Hepatocyte (in vitro differentiated cells): ENCODE measurements at regions not wholly inside any gene's neighbourhood (a gene's known extent, or its start where the extent isn't known, plus 50 kb on each side); places are given as distances from the start of the nearest gene placed in this dataset.

Source experiments
- DNase-seq: peaks from one replicate; pipeline ENCODE4 v3.0.0-alpha.2; 2016; ENCODE audit warnings: low spot score
- H2AFZ ChIP-seq: fragments of 200-600 bp; sonication (generic); 2 replicates; pipeline ENCODE4 v1.6.0; 2016; ENCODE audit warnings: antibody characterized with exemption, mild to moderate bottlenecking
- H3K27ac ChIP-seq: fragments of 200-600 bp; sonication (generic); 2 replicates; pipeline ENCODE4 v1.5.1; 2016; ENCODE audit warnings: mild to moderate bottlenecking
- H3K27me3 ChIP-seq: fragments of 200-600 bp; sonication (generic); 2 replicates; pipeline ENCODE4 v1.6.1; 2016
- H3K36me3 ChIP-seq: fragments of 200-600 bp; sonication (generic); replicated peaks from 2 replicates; pipeline ENCODE4 v1.5.1; 2016; ENCODE audit warnings: low read depth; ENCODE audit not compliant: insufficient read depth
- H3K4me1 ChIP-seq: fragments of 200-600 bp; sonication (generic); 2 replicates; pipeline ENCODE4 v1.5.1; 2016; ENCODE audit warnings: mild to moderate bottlenecking, moderate library complexity; ENCODE audit not compliant: insufficient read depth
- H3K4me2 ChIP-seq: fragments of 200-600 bp; sonication (generic); 2 replicates; pipeline ENCODE4 v1.6.0; 2016
- H3K4me3 ChIP-seq: fragments of 200-600 bp; sonication (generic); 2 replicates; pipeline ENCODE4 v1.5.1; 2016; ENCODE audit warnings: mild to moderate bottlenecking
- H3K79me2 ChIP-seq: fragments of 200-600 bp; sonication (generic); 2 replicates; pipeline ENCODE4 v1.6.0; 2017; ENCODE audit warnings: mild to moderate bottlenecking
- H3K9me2 ChIP-seq: fragments of 200-600 bp; sonication (generic); replicated peaks from 2 replicates; pipeline ENCODE4 v1.6.0; 2017; ENCODE audit warnings: mild to moderate bottlenecking; ENCODE audit not compliant: insufficient read depth
- H3K9me3 ChIP-seq: fragments of 200-600 bp; sonication (generic); 2 replicates; pipeline ENCODE4 v1.5.1; 2016; ENCODE audit warnings: low read depth, mild to moderate bottlenecking
- H4K20me1 ChIP-seq: fragments of 200-600 bp; sonication (generic); 2 replicates; pipeline ENCODE4 v1.6.0; 2016; ENCODE audit warnings: mild to moderate bottlenecking; ENCODE audit not compliant: insufficient read depth, poor library complexity, severe bottlenecking
- CTCF ChIP-seq: fragments of 200-600 bp; sonication (generic); IDR thresholded peaks from 2 replicates; pipeline ENCODE4 v1.5.1; 2016; ENCODE audit warnings: antibody characterized with exemption, mild to moderate bottlenecking; ENCODE audit not compliant: poor library complexity
- EZH2 ChIP-seq: fragments of 200-600 bp; sonication (generic); IDR thresholded peaks from 2 replicates; pipeline ENCODE4 v1.6.1; 2016; ENCODE audit warnings: antibody characterized with exemption, mild to moderate bottlenecking, borderline replicate concordance
- EZH2phosphoT487 ChIP-seq: fragments of 200-600 bp; sonication (generic); IDR thresholded peaks from one replicate; pipeline ENCODE4 v1.6.1; 2018; ENCODE audit warnings: antibody characterized with exemption, mild to moderate bottlenecking, low read depth, moderate library complexity; ENCODE audit not compliant: unreplicated experiment, severe bottlenecking
- WGBS: methylation state at CpG from one replicate; pipeline ENCODE4 v1.1.6; 2016; ENCODE audit warnings: low lambda C conversion rate; ENCODE audit errors: missing lambda C conversion rate; 5-methylcytosine and 5-hydroxymethylcytosine counted together

GRCh38 chr14:34374998-34375740 lies 86.9 kb downstream of the SPTSSA start:
- Histone ChIP-seq H3K27me3 (no peaks in the 10 kb centered on the region), H3K4me3 (no peak overlapping the region), H3K4me2 (no peak overlapping the region), H3K4me1 (peaks cover 20% of the 10 kb centered on the region), H3K36me3 (no peaks in the 10 kb centered on the region), H3K79me2 (no peaks in the 10 kb centered on the region), H2AFZ (no peak overlapping the region), H3K27ac (peak overlapping the region; percentile 86), H4K20me1 (no peaks in the 10 kb centered on the region), H3K9me3 (no peaks in the 10 kb centered on the region), H3K9me2 (no peaks in the 10 kb centered on the region)
- 61% methylated on average over 3 of the region's 3 CpGs for WGBS
- no peak for TF ChIP-seq EZH2
- no peak for TF ChIP-seq CTCF
- TF ChIP-seq EZH2phosphoT487, result no peak
- DNase-seq, result no peak

- H2AFZ ChIP-seq, result no peak overlapping the region
- H3K9me3 ChIP-seq, result no peaks in the 10 kb centered on the region
- WGBS, result 48% methylated on average over 2 of the region's 2 CpGs
- DNase-seq, result no peak
- H3K79me2 ChIP-seq, result no peaks in the 10 kb centered on the region
- no peak overlapping the region for H3K4me3 ChIP-seq
- H3K36me3 ChIP-seq, result no peaks in the 10 kb centered on the region
- H3K4me1 ChIP-seq, result peaks cover 25% of the 10 kb centered on the region
- no peak overlapping the region for H3K4me2 ChIP-seq
- no peaks in the 10 kb centered on the region for H3K9me2 ChIP-seq
- peak overlapping the region; percentile 56 for H3K27ac ChIP-seq
- no peaks in the 10 kb centered on the region for H3K27me3 ChIP-seq
- H4K20me1 ChIP-seq, result no peaks in the 10 kb centered on the region
- TF ChIP-seq EZH2phosphoT487 (no peak), EZH2 (no peak), CTCF (no peak)
These were observed 88.8 kb downstream of the SPTSSA start for GRCh38 chr14:34373191-34373590.

GRCh38 chr14:34372786-34373185 lies 89.3 kb downstream of the SPTSSA start:
- Histone ChIP-seq H3K27me3 (no peaks in the 10 kb centered on the region), H4K20me1 (no peaks in the 10 kb centered on the region), H3K4me1 (peaks cover 27% of the 10 kb centered on the region), H3K4me3 (no peak overlapping the region), H3K4me2 (no peak overlapping the region), H3K36me3 (no peaks in the 10 kb centered on the region), H3K27ac (peak overlapping the region; percentile 56), H3K79me2 (no peaks in the 10 kb centered on the region), H2AFZ (no peak overlapping the region), H3K9me3 (no peaks in the 10 kb centered on the region), H3K9me2 (no peaks in the 10 kb centered on the region)
- no peak for DNase-seq
- TF ChIP-seq EZH2 (no peak), CTCF (no peak), EZH2phosphoT487 (no peak)
- 53% methylated on average over 1 of the region's 1 CpG for WGBS
